IMR-90 (cell line): ENCODE measurements at regions not wholly inside any gene's neighbourhood (a gene's known extent, or its start where the extent isn't known, plus 50 kb on each side); places are given as distances from the start of the nearest gene placed in this dataset.

Source experiments
- ATAC-seq: fragments of 200-7000 bp; cut with Tn5 transposase; 2 replicates; pipeline ENCODE4 v1.9.1; 2020; ENCODE audit warnings: low read depth, mild to moderate bottlenecking, moderate library complexity
- BruUV-seq: library from RNA; stranded (reverse); fragments of 400-500 nt; replicated peaks from 2 replicates; lab custom pipeline; 2021; lab: Mats Ljungman, UMichigan
- CTCF ChIA-PET: fragments of 300-600 bp; formaldehyde crosslinking; extraction: SDS; loops from one replicate; lab custom pipeline; 2021; ENCODE audit warnings: antibody characterized with exemption; lab: Yijun Ruan, JAX
- POLR2A ChIA-PET: fragments of 300-600 bp; sonication (Branson Sonifier 250); formaldehyde crosslinking; loops from one replicate; lab custom pipeline; 2022; ENCODE audit warnings: antibody characterized with exemption; ENCODE audit not compliant: unreplicated experiment; lab: Charles Lee
- DNase-seq: peaks from one replicate; pipeline ENCODE4 v3.0.0; 2013
- H2AFZ ChIP-seq: replicated peaks from 2 replicates; pipeline ENCODE3; 2013; ENCODE audit warnings: low read length, mild to moderate bottlenecking; ENCODE audit not compliant: poor library complexity
- H2AK5ac ChIP-seq: 2 replicates; pipeline ENCODE4 v1.6.1; 2013; ENCODE audit warnings: low read depth, low read length, inconsistent platforms
- H2AK9ac ChIP-seq: replicated peaks from 2 replicates; pipeline ENCODE3; 2013; ENCODE audit warnings: mild to moderate bottlenecking, low read depth, low read length, moderate library complexity; ENCODE audit not compliant: poor library complexity
- H2BK120ac ChIP-seq: 2 replicates; pipeline ENCODE4 v1.6.1; 2013; ENCODE audit warnings: low read depth, low read length, inconsistent platforms
- H2BK15ac ChIP-seq: 3 replicates; pipeline ENCODE4 v1.6.1; 2013; ENCODE audit warnings: low read depth, low read length, inconsistent platforms
- H2BK20ac ChIP-seq: 2 replicates; pipeline ENCODE4 v1.6.1; 2013; ENCODE audit warnings: low read depth, mild to moderate bottlenecking, inconsistent platforms, low read length, moderate library complexity
- H2BK5ac ChIP-seq: 2 replicates; pipeline ENCODE4 v1.6.1; 2013; ENCODE audit warnings: mild to moderate bottlenecking, low read depth, low read length, inconsistent platforms; ENCODE audit not compliant: poor library complexity, severe bottlenecking
- H3K14ac ChIP-seq: replicated peaks from 2 replicates; pipeline ENCODE4 v1.6.1; 2013; ENCODE audit warnings: low read depth, low read length, inconsistent platforms
- H3K18ac ChIP-seq: 2 replicates; pipeline ENCODE4 v1.6.1; 2013; ENCODE audit warnings: low read depth, low read length, control low read depth
- H3K23ac ChIP-seq: 2 replicates; pipeline ENCODE4 v1.6.1; 2013; ENCODE audit warnings: low read depth, low read length, inconsistent platforms
- H3K27ac ChIP-seq: 2 replicates; pipeline ENCODE4 v1.5.1; 2013; ENCODE audit warnings: mild to moderate bottlenecking, control low read depth, low read length; ENCODE audit not compliant: insufficient read depth
- H3K27me3 ChIP-seq: 2 replicates; pipeline ENCODE4 v1.6.1; 2013; ENCODE audit warnings: low read length; ENCODE audit not compliant: control insufficient read depth, insufficient read depth
- H3K36me3 ChIP-seq: 2 replicates; pipeline ENCODE4 v1.6.1; 2013; ENCODE audit warnings: low read length, mixed read lengths; ENCODE audit not compliant: control insufficient read depth, insufficient read depth
- H3K4ac ChIP-seq: 2 replicates; pipeline ENCODE4 v1.6.1; 2013; ENCODE audit warnings: low read depth, low read length, inconsistent platforms
- H3K4me1 ChIP-seq: 2 replicates; pipeline ENCODE4 v1.6.1; 2013; ENCODE audit warnings: low read length, mixed read lengths; ENCODE audit not compliant: control insufficient read depth, insufficient read depth
- H3K4me2 ChIP-seq: 2 replicates; pipeline ENCODE4 v1.6.1; 2013; ENCODE audit warnings: low read depth, mild to moderate bottlenecking, control low read depth, low read length, moderate library complexity
- H3K4me3 ChIP-seq: 2 replicates; pipeline ENCODE4 v1.5.1; 2013; ENCODE audit warnings: low read depth, mild to moderate bottlenecking, control low read depth, low read length, moderate library complexity; ENCODE audit not compliant: insufficient read depth
- H3K56ac ChIP-seq: 2 replicates; pipeline ENCODE4 v1.6.1; 2013; ENCODE audit warnings: low read length, inconsistent platforms; ENCODE audit not compliant: insufficient read depth; ENCODE audit errors: extremely low read depth
- H3K79me1 ChIP-seq, 2 experiments: 2 replicates each; pipeline ENCODE4 v1.6.1; 2013; ENCODE audit warnings: low read length in 2 of 2, inconsistent platforms in 1 of 2, low read depth in 1 of 2
- H3K9ac ChIP-seq: 2 replicates; pipeline ENCODE4 v1.6.1; 2013; ENCODE audit warnings: low read depth, low read length, control low read depth
- H3K9me1 ChIP-seq: 2 replicates; pipeline ENCODE4 v1.6.1; 2013; ENCODE audit warnings: low read length, inconsistent platforms; ENCODE audit not compliant: insufficient read depth
- H3K9me3 ChIP-seq: 2 replicates; pipeline ENCODE4 v1.6.1; 2013; ENCODE audit warnings: low read length; ENCODE audit not compliant: control insufficient read depth, insufficient read depth
- H4K20me1 ChIP-seq: 2 replicates; pipeline ENCODE4 v1.6.1; 2013; ENCODE audit warnings: low read length, inconsistent platforms; ENCODE audit not compliant: insufficient read depth
- H4K5ac ChIP-seq: 2 replicates; pipeline ENCODE4 v1.6.1; 2013; ENCODE audit warnings: mild to moderate bottlenecking, low read depth, low read length, control low read depth
- H4K8ac ChIP-seq, 2 experiments: 2 replicates each; pipeline ENCODE4 v1.6.1; 2013; ENCODE audit warnings: low read depth in 2 of 2, low read length in 2 of 2, control low read depth in 1 of 2, inconsistent platforms in 1 of 2
- H4K91ac ChIP-seq: 2 replicates; pipeline ENCODE4 v1.6.1; 2013; ENCODE audit warnings: low read depth, low read length, inconsistent platforms; ENCODE audit not compliant: insufficient read depth
- BHLHE40 ChIP-seq: fragments of 150-350 bp; IDR thresholded peaks from 2 replicates; pipeline ENCODE4 v1.6.1; 2016; ENCODE audit warnings: mild to moderate bottlenecking, low read depth, low read length
- CEBPB ChIP-seq: IDR thresholded peaks from 2 replicates; pipeline ENCODE4 v1.6.1; 2012; ENCODE audit warnings: low read depth, low read length, improper control_type of control experiment
- CHD1 ChIP-seq: IDR thresholded peaks from 2 replicates; pipeline ENCODE4 v1.6.1; 2012; ENCODE audit warnings: low read depth, low read length, improper control_type of control experiment
- CTCF ChIP-seq: conservative IDR thresholded peaks from 2 replicates; pipeline ENCODE4 v1.5.1; 2012; ENCODE audit warnings: mild to moderate bottlenecking, low read depth, low read length, improper control_type of control experiment
- ELK1 ChIP-seq: fragments of 150-350 bp; IDR thresholded peaks from 2 replicates; pipeline ENCODE4 v1.6.1; 2016; ENCODE audit warnings: low read depth, mild to moderate bottlenecking, low read length, moderate library complexity, borderline replicate concordance
- FOS ChIP-seq: fragments of 150-350 bp; IDR thresholded peaks from 2 replicates; pipeline ENCODE4 v1.6.1; 2016; ENCODE audit warnings: low read depth, low read length
- MAFK ChIP-seq: IDR thresholded peaks from 2 replicates; pipeline ENCODE4 v1.6.1; 2012; ENCODE audit warnings: low read depth, low read length, improper control_type of control experiment
- MAZ ChIP-seq: IDR thresholded peaks from 2 replicates; pipeline ENCODE4 v1.6.1; 2012; ENCODE audit warnings: low read depth, mild to moderate bottlenecking, low read length, improper control_type of control experiment, moderate library complexity, borderline replicate concordance
- MXI1 ChIP-seq: IDR thresholded peaks from 2 replicates; pipeline ENCODE4 v1.6.1; 2012; ENCODE audit warnings: low read depth, mild to moderate bottlenecking, low read length, moderate library complexity, borderline replicate concordance
- NFE2L2 ChIP-seq: fragments of 150-350 bp; IDR thresholded peaks from 2 replicates; pipeline ENCODE4 v1.6.1; 2016; ENCODE audit warnings: low read depth, mild to moderate bottlenecking, low read length
- POLR2A ChIP-seq: IDR thresholded peaks from 2 replicates; pipeline ENCODE4 v1.6.1; 2012; ENCODE audit warnings: mild to moderate bottlenecking, low read depth, low read length
- RAD21 ChIP-seq: IDR thresholded peaks from 2 replicates; pipeline ENCODE4 v1.6.1; 2012; ENCODE audit warnings: low read length, improper control_type of control experiment
- RCOR1 ChIP-seq: IDR thresholded peaks from 2 replicates; pipeline ENCODE4 v1.6.1; 2012; ENCODE audit warnings: mild to moderate bottlenecking, low read length, improper control_type of control experiment; ENCODE audit not compliant: insufficient replicate concordance
- RFX5 ChIP-seq: IDR thresholded peaks from 2 replicates; pipeline ENCODE4 v1.8.0; 2012; ENCODE audit warnings: low read depth, mild to moderate bottlenecking, low read length, moderate library complexity
- SMC3 ChIP-seq: fragments of 150-350 bp; IDR thresholded peaks from 2 replicates; pipeline ENCODE4 v1.6.1; 2016; ENCODE audit warnings: low read depth, mild to moderate bottlenecking, antibody characterized with exemption, low read length, moderate library complexity
- USF2 ChIP-seq: fragments of 150-350 bp; IDR thresholded peaks from 2 replicates; pipeline ENCODE4 v1.6.1; 2017; ENCODE audit warnings: mild to moderate bottlenecking, antibody characterized with exemption, low read length, low read depth
- WGBS, 2 experiments: methylation state at CpG; one replicate each; pipeline versions ENCODE4 v1.1.5 to v1.1.7; 2013; ENCODE audit warnings: missing lambda C conversion rate in 2 of 2; ENCODE audit not compliant: insufficient read length in 1 of 2; ENCODE audit errors: extremely low coverage in 2 of 2; 5-methylcytosine and 5-hydroxymethylcytosine counted together
- dilution Hi-C: fragments of 300-500 bp; cut with HindIII; formaldehyde crosslinking; loops from one replicate; pipeline ENCODE4 v1.14.3; 2018; ENCODE audit warnings: low sequenced_read_pairs; ENCODE audit not compliant: unreplicated experiment
- in situ Hi-C: fragments of 300-500 bp; cut with MboI; formaldehyde crosslinking; loops from 3 replicates; pipeline ENCODE4 v1.14.3; 2019; ENCODE audit warnings: low sequenced_read_pairs, inconsistent platforms, mixed read lengths
- intact Hi-C: fragments of 100-400 bp; cut with micrococcal nuclease; formaldehyde crosslinking; loops from 2 replicates; pipeline ENCODE4 v1.10.0; 2022

- no peak overlapping the region for H2BK15ac ChIP-seq
- no peak overlapping the region for H3K18ac ChIP-seq
- ATAC-seq = no peak
- no peak overlapping the region for H3K14ac ChIP-seq
- no peaks in the 10 kb centered on the region for H4K20me1 ChIP-seq
- H2AK9ac ChIP-seq = no peak overlapping the region
- H4K5ac ChIP-seq = no peak overlapping the region
- dilution Hi-C loops (no loop called here), in situ Hi-C loops (no loop called here), intact Hi-C loops (no loop called here)
- no peak overlapping the region for H3K4me2 ChIP-seq
- no peak overlapping the region for H3K23ac ChIP-seq
- no peaks in the 10 kb centered on the region for H3K9me1 ChIP-seq
- ChIA-PET CTCF (no interaction called here), POLR2A (no interaction called here)
- H4K8ac ChIP-seq = no peak overlapping the region
- H3K4ac ChIP-seq = no peak overlapping the region
- no peak overlapping the region for H3K4me3 ChIP-seq
- H2BK5ac ChIP-seq = no peak overlapping the region
- peaks cover 44% of the 10 kb centered on the region for H3K9me3 ChIP-seq
- no peak overlapping the region for H2AK5ac ChIP-seq
- no peak overlapping the region for H2BK20ac ChIP-seq
- no peaks in the 10 kb centered on the region for H3K79me1 ChIP-seq
- H2BK120ac ChIP-seq = no peak overlapping the region
- no peaks in the 10 kb centered on the region for H3K36me3 ChIP-seq
- BruUV-seq = no TSS peak
- H3K9ac ChIP-seq = no peak overlapping the region
- H3K27ac ChIP-seq = no peak overlapping the region
- WGBS, 2 experiments = no CpG with 5 or more reads among the region's 5 CpGs
- TF ChIP-seq POLR2A = no peak
- TF ChIP-seq FOS = no peak
- TF ChIP-seq RFX5 = no peak
- TF ChIP-seq CTCF = no peak
- TF ChIP-seq MAFK = no peak
- no peak for TF ChIP-seq SMC3
- no peak for TF ChIP-seq RCOR1
- no peak for TF ChIP-seq ELK1
- TF ChIP-seq MXI1 = no peak
- no peak for TF ChIP-seq MAZ
- TF ChIP-seq NFE2L2 = no peak
- no peak for TF ChIP-seq CEBPB
- TF ChIP-seq BHLHE40 = no peak
- TF ChIP-seq USF2 = no peak
- TF ChIP-seq RAD21 = no peak
- TF ChIP-seq CHD1 = no peak
- no peak for DNase-seq
- H4K91ac ChIP-seq = no peak overlapping the region
- H3K56ac ChIP-seq = no peak overlapping the region
- no peaks in the 10 kb centered on the region for H3K27me3 ChIP-seq
- H2AFZ ChIP-seq = no peak overlapping the region
- H3K4me1 ChIP-seq = no peaks in the 10 kb centered on the region
Observed at GRCh38 chr5:2581418-2581817, 170.1 kb downstream of the IRX2 start.
